Vagina (tissue), 2 donors: ENCODE measurements at regions not wholly inside any gene's neighbourhood (a gene's known extent, or its start where the extent isn't known, plus 50 kb on each side); places are given as distances from the start of the nearest gene placed in this dataset.

Source experiments
- DNase-seq, 2 donors: peaks; one replicate each; pipeline ENCODE4 v3.0.0-alpha.2; 2017; ENCODE audit errors: extremely low spot score in 2 of 2
- H3K27ac ChIP-seq: fragments of 200-600 bp; sonication (generic); one replicate; pipeline ENCODE4 v1.5.1; 2019
- H3K27me3 ChIP-seq: fragments of 200-600 bp; sonication (generic); one replicate; pipeline ENCODE4 v1.5.1; 2019
- H3K36me3 ChIP-seq, 2 donors: fragments of 200-600 bp; sonication (generic); one replicate each; pipeline ENCODE4 v1.5.1; 2017 to 2019
- H3K4me1 ChIP-seq: fragments of 200-600 bp; sonication (generic); one replicate; pipeline ENCODE4 v1.5.1; 2019
- H3K4me3 ChIP-seq, 2 donors: fragments of 200-600 bp; sonication (generic); 1 replicate in 1 of 2; 2 replicates in 1 of 2; pipeline ENCODE4 v1.5.1; 2016 to 2019
- H3K9me3 ChIP-seq: fragments of 200-600 bp; sonication (generic); one replicate; pipeline ENCODE4 v1.5.1; 2019
- POLR2A ChIP-seq, 2 donors: fragments of 450-650 bp; IDR thresholded peaks; one replicate each; pipeline ENCODE4 v1.6.1; 2017; ENCODE audit warnings: antibody characterized with exemption in 2 of 2, mild to moderate bottlenecking in 2 of 2, moderate library complexity in 2 of 2
- POLR2AphosphoS5 ChIP-seq, 2 donors: sonication (generic); formaldehyde crosslinking; IDR thresholded peaks; one replicate each; pipeline ENCODE4 v1.9.0; 2017; ENCODE audit warnings: antibody characterized with exemption in 2 of 2, mild to moderate bottlenecking in 2 of 2, low read depth in 1 of 2; ENCODE audit not compliant: insufficient read depth in 1 of 2
- intact Hi-C: fragments of 100-400 bp; cut with DNase I; formaldehyde crosslinking; loops from one replicate; pipeline ENCODE4 v1.15.1; 2023
- TF ChIP-seq, protein P1 (sequence below), 3 experiments: fragments of 450-650 bp in 2 of 3; fragments of 200-600 bp in 1 of 3; sonication (generic) in 1 of 3; IDR thresholded peaks; one replicate each; pipeline ENCODE4 v1.5.1; 2017 to 2019; ENCODE audit warnings: antibody characterized with exemption in 3 of 3, mild to moderate bottlenecking in 2 of 3, moderate library complexity in 2 of 3

DNA sequence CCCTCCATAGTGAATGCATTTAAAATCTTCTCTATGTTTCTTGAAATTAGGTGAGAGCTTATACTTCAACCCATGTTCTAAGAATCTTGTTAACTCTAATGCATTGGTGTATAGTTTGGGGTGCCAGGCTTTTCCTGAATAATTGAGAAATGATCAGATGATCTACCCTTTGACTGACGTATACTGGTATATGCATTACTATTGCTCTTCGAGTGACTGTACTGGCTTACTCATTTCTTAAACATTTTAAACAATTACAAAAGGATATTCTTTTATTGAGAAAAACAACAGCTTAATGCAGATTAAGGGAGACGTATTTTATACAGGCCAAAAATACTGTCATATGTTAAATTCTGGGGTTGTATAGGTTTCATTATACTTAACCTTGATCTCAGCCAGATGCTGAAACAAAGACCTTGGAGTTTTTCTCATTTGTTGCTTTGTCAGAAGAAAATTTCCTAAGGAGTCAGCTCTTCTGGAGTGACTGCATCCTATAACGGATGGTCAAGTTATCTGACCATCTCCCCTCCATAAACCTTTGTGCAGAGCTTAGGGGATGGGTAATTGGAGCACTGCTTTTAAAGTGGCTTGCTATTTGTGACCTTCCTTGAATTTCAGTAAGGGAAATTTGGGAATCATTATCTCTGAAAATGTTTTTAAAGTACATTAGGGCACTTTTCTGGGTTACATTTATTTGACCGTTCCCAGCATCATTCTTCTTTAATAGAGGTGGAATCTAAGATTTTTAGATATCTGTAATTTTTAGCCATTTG is 507.6 kb downstream of the PCNX1 start:
- peaks cover 11% of the 10 kb centered on the region for H3K4me1 ChIP-seq
- H3K9me3 ChIP-seq = no peaks in the 10 kb centered on the region
- no peak overlapping the region for H3K4me3 ChIP-seq
- H3K27me3 ChIP-seq = no peaks in the 10 kb centered on the region
- intact Hi-C loops = no loop called here
- no peaks in the 10 kb centered on the region for H3K36me3 ChIP-seq
- no peak for DNase-seq
- TF ChIP-seq, protein P1, sequence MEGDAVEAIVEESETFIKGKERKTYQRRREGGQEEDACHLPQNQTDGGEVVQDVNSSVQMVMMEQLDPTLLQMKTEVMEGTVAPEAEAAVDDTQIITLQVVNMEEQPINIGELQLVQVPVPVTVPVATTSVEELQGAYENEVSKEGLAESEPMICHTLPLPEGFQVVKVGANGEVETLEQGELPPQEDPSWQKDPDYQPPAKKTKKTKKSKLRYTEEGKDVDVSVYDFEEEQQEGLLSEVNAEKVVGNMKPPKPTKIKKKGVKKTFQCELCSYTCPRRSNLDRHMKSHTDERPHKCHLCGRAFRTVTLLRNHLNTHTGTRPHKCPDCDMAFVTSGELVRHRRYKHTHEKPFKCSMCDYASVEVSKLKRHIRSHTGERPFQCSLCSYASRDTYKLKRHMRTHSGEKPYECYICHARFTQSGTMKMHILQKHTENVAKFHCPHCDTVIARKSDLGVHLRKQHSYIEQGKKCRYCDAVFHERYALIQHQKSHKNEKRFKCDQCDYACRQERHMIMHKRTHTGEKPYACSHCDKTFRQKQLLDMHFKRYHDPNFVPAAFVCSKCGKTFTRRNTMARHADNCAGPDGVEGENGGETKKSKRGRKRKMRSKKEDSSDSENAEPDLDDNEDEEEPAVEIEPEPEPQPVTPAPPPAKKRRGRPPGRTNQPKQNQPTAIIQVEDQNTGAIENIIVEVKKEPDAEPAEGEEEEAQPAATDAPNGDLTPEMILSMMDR (IDR thresholded peaks at IDR 0.05) = no peak
- no peak for TF ChIP-seq POLR2AphosphoS5 (IDR thresholded peaks at IDR 0.05; ENCODE audit: insufficient read depth in 1 of 2, low read depth in 1 of 2)
- no peak for TF ChIP-seq POLR2A (IDR thresholded peaks at IDR 0.05)
- H3K27ac ChIP-seq = no peak overlapping the region

DNA sequence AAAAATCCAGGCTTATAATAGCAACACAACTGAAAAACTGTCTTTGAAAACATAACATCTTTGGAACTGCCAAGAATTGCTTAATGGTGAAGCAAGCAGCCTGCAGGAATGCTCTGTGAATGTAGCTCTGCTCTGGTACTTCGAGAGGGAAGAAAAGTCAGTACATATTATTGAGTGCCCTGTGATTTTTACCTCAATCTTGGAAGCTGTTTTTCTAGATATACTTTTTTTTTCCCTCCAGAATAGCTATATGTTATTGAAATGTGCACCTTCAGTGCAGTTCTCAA is 508.1 kb downstream of the PCNX1 start:
- TF ChIP-seq, protein P1 (IDR thresholded peaks at IDR 0.05) = no peak
- TF ChIP-seq POLR2A (IDR thresholded peaks at IDR 0.05) = no peak
- TF ChIP-seq POLR2AphosphoS5 (IDR thresholded peaks at IDR 0.05; ENCODE audit: insufficient read depth in 1 of 2, low read depth in 1 of 2) = no peak
- intact Hi-C loops = no loop called here
- H3K4me1 ChIP-seq = peaks cover 11% of the 10 kb centered on the region
- DNase-seq = no peak
- no peaks in the 10 kb centered on the region for H3K9me3 ChIP-seq
- H3K27ac ChIP-seq = no peak overlapping the region
- no peaks in the 10 kb centered on the region for H3K27me3 ChIP-seq
- no peaks in the 10 kb centered on the region for H3K36me3 ChIP-seq
- no peak overlapping the region for H3K4me3 ChIP-seq

DNA sequence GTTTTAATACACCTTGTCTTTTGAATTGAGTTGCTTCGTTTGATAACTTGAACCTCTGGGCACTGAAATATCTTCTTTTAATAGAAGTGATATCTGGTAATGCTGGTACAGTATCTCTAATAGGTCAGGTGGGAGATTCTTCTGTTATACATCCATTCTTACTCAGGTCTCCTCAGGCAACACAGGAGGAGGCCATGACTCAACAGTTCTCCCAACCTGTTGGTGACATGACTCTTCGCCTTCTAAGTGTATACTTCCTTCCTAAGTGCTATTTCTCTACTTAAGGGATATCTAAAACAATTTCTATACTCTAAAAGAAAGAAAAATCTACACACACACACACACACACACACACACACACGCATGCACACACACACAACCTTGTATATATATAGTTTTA is 509.1 kb downstream of the PCNX1 start:
- Histone ChIP-seq H3K9me3 (no peaks in the 10 kb centered on the region), H3K36me3 (no peaks in the 10 kb centered on the region), H3K27ac (no peak overlapping the region), H3K4me1 (peaks cover 6% of the 10 kb centered on the region), H3K27me3 (no peaks in the 10 kb centered on the region), H3K4me3 (no peak overlapping the region)
- TF ChIP-seq POLR2A (IDR thresholded peaks at IDR 0.05) (no peak), POLR2AphosphoS5 (IDR thresholded peaks at IDR 0.05; ENCODE audit: insufficient read depth in 1 of 2, low read depth in 1 of 2) (no peak)
- TF ChIP-seq, protein P1 (IDR thresholded peaks at IDR 0.05) = no peak
- no peak for DNase-seq
- intact Hi-C loops = no loop called here

DNA sequence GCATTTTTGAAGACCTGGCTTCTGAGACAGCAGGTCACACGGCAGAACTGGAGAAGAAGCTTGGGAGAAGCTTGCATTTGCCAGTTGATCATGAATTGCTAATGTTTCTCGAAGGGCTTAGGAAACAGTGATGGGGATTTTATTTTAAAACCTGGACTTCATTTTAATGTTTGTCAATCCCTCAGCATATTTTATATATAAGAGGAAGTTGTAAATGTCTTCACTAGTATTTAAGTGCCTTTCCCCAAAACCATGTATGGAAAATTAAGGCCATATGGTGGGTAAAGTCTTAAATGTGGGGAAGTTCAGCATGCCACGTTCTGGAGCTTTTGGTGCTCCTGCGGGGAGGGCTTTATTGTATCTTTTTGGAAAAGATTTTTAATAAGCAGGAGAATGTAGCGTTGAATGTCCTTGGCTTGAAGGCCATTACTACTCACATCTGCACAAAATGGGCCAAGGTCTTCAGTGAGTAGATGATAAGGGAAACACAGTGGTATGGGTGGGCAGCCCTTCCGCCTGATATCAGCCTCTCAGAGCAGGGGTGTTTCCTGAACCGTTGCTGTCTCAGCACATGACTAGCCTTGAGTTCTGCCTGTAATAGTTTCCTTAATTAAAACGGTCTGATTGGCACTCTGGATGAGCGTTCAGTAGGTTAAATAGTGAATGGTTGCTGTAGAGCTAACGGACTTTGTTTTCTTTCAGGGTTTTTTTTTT is 511.4 kb downstream of the PCNX1 start:
- no peaks in the 10 kb centered on the region for H3K4me1 ChIP-seq
- no peaks in the 10 kb centered on the region for H3K9me3 ChIP-seq
- no peak overlapping the region for H3K27ac ChIP-seq
- H3K27me3 ChIP-seq = no peaks in the 10 kb centered on the region
- TF ChIP-seq, protein P1 (IDR thresholded peaks at IDR 0.05) = no peak
- no peak for TF ChIP-seq POLR2AphosphoS5 (IDR thresholded peaks at IDR 0.05; ENCODE audit: insufficient read depth in 1 of 2, low read depth in 1 of 2)
- TF ChIP-seq POLR2A (IDR thresholded peaks at IDR 0.05) = no peak
- H3K36me3 ChIP-seq = no peaks in the 10 kb centered on the region
- no peak overlapping the region for H3K4me3 ChIP-seq
- intact Hi-C loops = no loop called here
- DNase-seq = no peak

DNA sequence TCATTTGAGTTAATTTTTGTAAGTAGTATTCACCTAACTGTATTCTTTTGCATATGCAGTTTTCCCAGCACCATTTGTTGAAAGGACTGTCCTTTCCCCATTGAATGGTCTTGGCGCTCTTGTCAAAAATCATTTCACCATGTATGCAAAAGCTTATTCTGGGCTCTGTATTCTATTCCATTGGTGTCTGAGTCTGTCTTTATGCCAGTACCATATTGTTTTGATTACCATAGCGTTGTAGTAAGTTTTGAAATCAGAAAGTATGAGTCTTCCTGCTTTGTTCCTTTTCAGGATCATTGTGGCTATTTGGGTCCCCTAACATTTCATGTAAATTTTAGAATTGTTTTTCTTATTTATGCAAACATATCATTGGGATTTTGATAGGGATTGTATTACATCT is 508.7 kb upstream of the RGS6 start:
- peaks cover 8% of the 10 kb centered on the region for H3K9me3 ChIP-seq
- intact Hi-C loops = no loop called here
- no peak for TF ChIP-seq POLR2AphosphoS5 (IDR thresholded peaks at IDR 0.05; ENCODE audit: insufficient read depth in 1 of 2, low read depth in 1 of 2)
- no peak for TF ChIP-seq POLR2A (IDR thresholded peaks at IDR 0.05)
- TF ChIP-seq, protein P1 (IDR thresholded peaks at IDR 0.05) = no peak
- H3K27ac ChIP-seq = no peak overlapping the region
- DNase-seq = no peak
- peaks cover 0 to 4% of the 10 kb centered on the region in 2 donors for H3K36me3 ChIP-seq
- H3K27me3 ChIP-seq = no peaks in the 10 kb centered on the region
- no peak overlapping the region for H3K4me3 ChIP-seq
- no peaks in the 10 kb centered on the region for H3K4me1 ChIP-seq
